ENCODE measurements at regions not wholly inside any gene's neighbourhood (a gene's known extent, or its start where the extent isn't known, plus 50 kb on each side); places are given as distances from the start of the nearest gene placed in this dataset.

DNA sequence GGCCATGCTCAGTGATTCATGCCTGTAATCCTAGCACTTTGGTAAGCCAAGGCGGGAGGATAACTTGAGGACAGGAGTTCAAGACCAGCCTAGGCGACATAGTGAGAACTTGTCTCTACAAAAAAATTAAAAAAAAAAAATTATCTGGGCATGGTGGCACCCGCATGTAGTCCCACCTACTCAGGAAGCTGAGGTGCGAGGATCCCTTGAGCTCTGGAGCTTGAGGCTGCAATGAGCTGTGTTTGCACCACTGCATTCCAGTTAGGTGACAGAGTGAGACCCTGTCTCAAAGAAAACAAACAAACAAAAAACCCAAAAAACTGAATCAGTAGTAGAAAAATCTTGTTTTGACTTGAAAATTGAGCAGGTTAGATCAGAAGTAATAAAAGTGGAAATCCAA is 67.1 kb upstream of the IPO9 start:
- TF ChIP-seq, protein P1, sequence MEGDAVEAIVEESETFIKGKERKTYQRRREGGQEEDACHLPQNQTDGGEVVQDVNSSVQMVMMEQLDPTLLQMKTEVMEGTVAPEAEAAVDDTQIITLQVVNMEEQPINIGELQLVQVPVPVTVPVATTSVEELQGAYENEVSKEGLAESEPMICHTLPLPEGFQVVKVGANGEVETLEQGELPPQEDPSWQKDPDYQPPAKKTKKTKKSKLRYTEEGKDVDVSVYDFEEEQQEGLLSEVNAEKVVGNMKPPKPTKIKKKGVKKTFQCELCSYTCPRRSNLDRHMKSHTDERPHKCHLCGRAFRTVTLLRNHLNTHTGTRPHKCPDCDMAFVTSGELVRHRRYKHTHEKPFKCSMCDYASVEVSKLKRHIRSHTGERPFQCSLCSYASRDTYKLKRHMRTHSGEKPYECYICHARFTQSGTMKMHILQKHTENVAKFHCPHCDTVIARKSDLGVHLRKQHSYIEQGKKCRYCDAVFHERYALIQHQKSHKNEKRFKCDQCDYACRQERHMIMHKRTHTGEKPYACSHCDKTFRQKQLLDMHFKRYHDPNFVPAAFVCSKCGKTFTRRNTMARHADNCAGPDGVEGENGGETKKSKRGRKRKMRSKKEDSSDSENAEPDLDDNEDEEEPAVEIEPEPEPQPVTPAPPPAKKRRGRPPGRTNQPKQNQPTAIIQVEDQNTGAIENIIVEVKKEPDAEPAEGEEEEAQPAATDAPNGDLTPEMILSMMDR (IDR thresholded peaks at IDR 0.05), result no peak
- TF ChIP-seq ZFX (IDR thresholded peaks at IDR 0.05; ENCODE audit: borderline replicate concordance), result no peak

Measured in 22Rv1 (cell line).